Neural cell (in vitro differentiated cells): ENCODE measurements at regions not wholly inside any gene's neighbourhood (a gene's known extent, or its start where the extent isn't known, plus 50 kb on each side); places are given as distances from the start of the nearest gene placed in this dataset.

Experiments
- H2AFZ ChIP-seq: fragments of 200-600, 300-800 bp; sonication (generic), shearing (Covaris generic); 2 replicates; pipeline ENCODE4 v1.6.0; 2014; ENCODE audit warnings: low read depth, mild to moderate bottlenecking, antibody characterized with exemption, low read length, moderate library complexity
- H3F3A ChIP-seq: fragments of 200-600 bp; shearing (Covaris generic); 2 replicates; pipeline ENCODE4 v1.6.1; 2016; ENCODE audit warnings: mild to moderate bottlenecking, moderate library complexity, mixed read lengths, antibody characterized with exemption, low read length; ENCODE audit not compliant: insufficient read depth, poor library complexity, severe bottlenecking
- H3K27ac ChIP-seq: fragments of 200-600, 300-800 bp; sonication (generic), shearing (Covaris generic); 2 replicates; pipeline ENCODE4 v1.5.1; 2014; ENCODE audit warnings: mild to moderate bottlenecking, low read length, moderate library complexity
- H3K27me3 ChIP-seq: fragments of 300-800, 200-600 bp; sonication (generic), shearing (Covaris generic); 2 replicates; pipeline ENCODE4 v1.6.0; 2014; ENCODE audit warnings: mild to moderate bottlenecking, low read depth, low read length, moderate library complexity; ENCODE audit not compliant: insufficient read depth
- H3K36me3 ChIP-seq: fragments of 300-800, 200-600 bp; sonication (generic), shearing (Covaris generic); 2 replicates; pipeline ENCODE4 v1.5.1; 2014; ENCODE audit warnings: mild to moderate bottlenecking, antibody characterized with exemption, low read length, moderate library complexity; ENCODE audit not compliant: insufficient read depth
- H3K4me2 ChIP-seq: fragments of 300-800, 200-600 bp; sonication (generic), shearing (Covaris generic); 2 replicates; pipeline ENCODE4 v1.6.0; 2014; ENCODE audit warnings: mild to moderate bottlenecking, low read length
- H3K4me3 ChIP-seq: fragments of 300-800, 200-600 bp; sonication (generic), shearing (Covaris generic); 2 replicates; pipeline ENCODE4 v1.5.1; 2014; ENCODE audit warnings: mild to moderate bottlenecking, low read length, moderate library complexity
- H3K79me2 ChIP-seq: fragments of 200-600 bp; shearing (Covaris generic); replicated peaks from 2 replicates; pipeline ENCODE4 v1.6.0; 2014; ENCODE audit warnings: mild to moderate bottlenecking, low read length, moderate library complexity; ENCODE audit not compliant: insufficient read depth
- H3K9ac ChIP-seq: fragments of 300-800, 200-600 bp; sonication (generic), shearing (Covaris generic); 2 replicates; pipeline ENCODE4 v1.6.1; 2016; ENCODE audit warnings: mild to moderate bottlenecking, low read length, mixed read lengths
- H3K9me2 ChIP-seq: fragments of 200-600 bp; shearing (Covaris generic); 2 replicates; pipeline ENCODE4 v1.6.1; 2016; ENCODE audit warnings: mild to moderate bottlenecking, low read length, mixed read lengths; ENCODE audit not compliant: insufficient read depth
- H3K9me3 ChIP-seq: fragments of 200-600, 300-800 bp; sonication (generic), shearing (Covaris generic); 2 replicates; pipeline ENCODE4 v1.6.1; 2016; ENCODE audit warnings: mild to moderate bottlenecking, mixed run types, low read length, moderate library complexity, mixed read lengths
- H4K20me1 ChIP-seq: fragments of 200-600 bp; shearing (Covaris generic); 2 replicates; pipeline ENCODE4 v1.6.1; 2016; ENCODE audit warnings: mild to moderate bottlenecking, mixed run types; ENCODE audit not compliant: insufficient read depth
- EP300 ChIP-seq: fragments of 450-650 bp; conservative IDR thresholded peaks from 2 replicates; pipeline ENCODE4 v1.6.1; 2014; ENCODE audit warnings: antibody characterized with exemption, mild to moderate bottlenecking, moderate library complexity; ENCODE audit not compliant: poor library complexity, severe bottlenecking
- EZH2 ChIP-seq: fragments of 200-600, 300-800 bp; shearing (Covaris generic), sonication (generic); IDR thresholded peaks from 2 replicates; pipeline ENCODE4 v1.6.1; 2014; ENCODE audit warnings: antibody characterized with exemption, low read length, borderline replicate concordance, mild to moderate bottlenecking; ENCODE audit not compliant: insufficient read depth, poor library complexity, severe bottlenecking
- MXI1 ChIP-seq: fragments of 450-650 bp; conservative IDR thresholded peaks from 2 replicates; pipeline ENCODE4 v1.6.1; 2014; ENCODE audit warnings: antibody characterized with exemption, mild to moderate bottlenecking; ENCODE audit not compliant: poor library complexity, severe bottlenecking
- POLR2AphosphoS5 ChIP-seq: IDR thresholded peaks from 2 replicates; pipeline ENCODE4 v1.6.1; 2012
- RAD21 ChIP-seq: fragments of 450-650 bp; conservative IDR thresholded peaks from 2 replicates; pipeline ENCODE4 v1.6.1; 2014; ENCODE audit warnings: antibody characterized with exemption, mild to moderate bottlenecking, moderate library complexity
- SMC3 ChIP-seq: fragments of 450-650 bp; conservative IDR thresholded peaks from 2 replicates; pipeline ENCODE4 v1.6.1; 2014; ENCODE audit warnings: antibody characterized with exemption, mild to moderate bottlenecking, moderate library complexity; ENCODE audit not compliant: poor library complexity
- TAF1 ChIP-seq: IDR thresholded peaks from 2 replicates; pipeline ENCODE4 v1.6.1; 2012; ENCODE audit warnings: low read depth
- TF ChIP-seq, protein P1 (sequence below): IDR thresholded peaks from 2 replicates; pipeline ENCODE4 v1.6.1; 2012; ENCODE audit warnings: borderline replicate concordance
- TF ChIP-seq, protein P2 (sequence below): fragments of 450-650 bp; IDR thresholded peaks from 2 replicates; pipeline ENCODE4 v1.5.1; 2014; ENCODE audit warnings: antibody characterized with exemption, mild to moderate bottlenecking, moderate library complexity; ENCODE audit not compliant: poor library complexity, severe bottlenecking

DNA sequence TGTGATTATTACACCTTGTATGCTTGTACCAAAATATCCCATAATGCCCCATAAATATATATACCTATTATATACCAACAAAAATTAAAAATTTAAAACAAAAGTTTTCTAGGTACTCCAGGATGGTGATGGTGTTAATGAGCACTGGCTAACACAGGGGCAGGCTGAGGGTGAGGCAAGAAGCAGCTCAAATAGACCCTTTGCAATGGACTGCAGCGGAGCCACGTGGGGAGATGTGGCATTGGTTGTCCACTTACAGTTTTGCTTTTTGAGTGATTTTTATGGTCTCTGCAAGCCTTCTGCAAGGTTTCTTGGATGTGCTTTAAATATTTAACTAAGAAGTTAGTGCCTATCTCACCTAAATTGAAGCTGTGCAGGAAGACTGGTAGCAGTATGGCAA lies 132.9 kb downstream of the RAP2A start:
- Histone ChIP-seq H3K9ac (no peak overlapping the region), H3K9me3 (no peaks in the 10 kb centered on the region), H3K9me2 (no peaks in the 10 kb centered on the region), H3K36me3 (no peaks in the 10 kb centered on the region), H3K27me3 (no peaks in the 10 kb centered on the region), H2AFZ (no peak overlapping the region), H3K79me2 (no peaks in the 10 kb centered on the region), H3K4me2 (no peak overlapping the region), H3K27ac (no peak overlapping the region), H3K4me3 (no peak overlapping the region), H4K20me1 (no peaks in the 10 kb centered on the region), H3F3A (no peaks in the 10 kb centered on the region)
- TF ChIP-seq TAF1 (no peak), EZH2 (no peak), POLR2AphosphoS5 (no peak), SMC3 (no peak), RAD21 (no peak), EP300 (no peak), MXI1 (no peak)
- TF ChIP-seq, protein P1, sequence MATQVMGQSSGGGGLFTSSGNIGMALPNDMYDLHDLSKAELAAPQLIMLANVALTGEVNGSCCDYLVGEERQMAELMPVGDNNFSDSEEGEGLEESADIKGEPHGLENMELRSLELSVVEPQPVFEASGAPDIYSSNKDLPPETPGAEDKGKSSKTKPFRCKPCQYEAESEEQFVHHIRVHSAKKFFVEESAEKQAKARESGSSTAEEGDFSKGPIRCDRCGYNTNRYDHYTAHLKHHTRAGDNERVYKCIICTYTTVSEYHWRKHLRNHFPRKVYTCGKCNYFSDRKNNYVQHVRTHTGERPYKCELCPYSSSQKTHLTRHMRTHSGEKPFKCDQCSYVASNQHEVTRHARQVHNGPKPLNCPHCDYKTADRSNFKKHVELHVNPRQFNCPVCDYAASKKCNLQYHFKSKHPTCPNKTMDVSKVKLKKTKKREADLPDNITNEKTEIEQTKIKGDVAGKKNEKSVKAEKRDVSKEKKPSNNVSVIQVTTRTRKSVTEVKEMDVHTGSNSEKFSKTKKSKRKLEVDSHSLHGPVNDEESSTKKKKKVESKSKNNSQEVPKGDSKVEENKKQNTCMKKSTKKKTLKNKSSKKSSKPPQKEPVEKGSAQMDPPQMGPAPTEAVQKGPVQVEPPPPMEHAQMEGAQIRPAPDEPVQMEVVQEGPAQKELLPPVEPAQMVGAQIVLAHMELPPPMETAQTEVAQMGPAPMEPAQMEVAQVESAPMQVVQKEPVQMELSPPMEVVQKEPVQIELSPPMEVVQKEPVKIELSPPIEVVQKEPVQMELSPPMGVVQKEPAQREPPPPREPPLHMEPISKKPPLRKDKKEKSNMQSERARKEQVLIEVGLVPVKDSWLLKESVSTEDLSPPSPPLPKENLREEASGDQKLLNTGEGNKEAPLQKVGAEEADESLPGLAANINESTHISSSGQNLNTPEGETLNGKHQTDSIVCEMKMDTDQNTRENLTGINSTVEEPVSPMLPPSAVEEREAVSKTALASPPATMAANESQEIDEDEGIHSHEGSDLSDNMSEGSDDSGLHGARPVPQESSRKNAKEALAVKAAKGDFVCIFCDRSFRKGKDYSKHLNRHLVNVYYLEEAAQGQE, result no peak
- TF ChIP-seq, protein P2, sequence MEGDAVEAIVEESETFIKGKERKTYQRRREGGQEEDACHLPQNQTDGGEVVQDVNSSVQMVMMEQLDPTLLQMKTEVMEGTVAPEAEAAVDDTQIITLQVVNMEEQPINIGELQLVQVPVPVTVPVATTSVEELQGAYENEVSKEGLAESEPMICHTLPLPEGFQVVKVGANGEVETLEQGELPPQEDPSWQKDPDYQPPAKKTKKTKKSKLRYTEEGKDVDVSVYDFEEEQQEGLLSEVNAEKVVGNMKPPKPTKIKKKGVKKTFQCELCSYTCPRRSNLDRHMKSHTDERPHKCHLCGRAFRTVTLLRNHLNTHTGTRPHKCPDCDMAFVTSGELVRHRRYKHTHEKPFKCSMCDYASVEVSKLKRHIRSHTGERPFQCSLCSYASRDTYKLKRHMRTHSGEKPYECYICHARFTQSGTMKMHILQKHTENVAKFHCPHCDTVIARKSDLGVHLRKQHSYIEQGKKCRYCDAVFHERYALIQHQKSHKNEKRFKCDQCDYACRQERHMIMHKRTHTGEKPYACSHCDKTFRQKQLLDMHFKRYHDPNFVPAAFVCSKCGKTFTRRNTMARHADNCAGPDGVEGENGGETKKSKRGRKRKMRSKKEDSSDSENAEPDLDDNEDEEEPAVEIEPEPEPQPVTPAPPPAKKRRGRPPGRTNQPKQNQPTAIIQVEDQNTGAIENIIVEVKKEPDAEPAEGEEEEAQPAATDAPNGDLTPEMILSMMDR, result no peak

DNA sequence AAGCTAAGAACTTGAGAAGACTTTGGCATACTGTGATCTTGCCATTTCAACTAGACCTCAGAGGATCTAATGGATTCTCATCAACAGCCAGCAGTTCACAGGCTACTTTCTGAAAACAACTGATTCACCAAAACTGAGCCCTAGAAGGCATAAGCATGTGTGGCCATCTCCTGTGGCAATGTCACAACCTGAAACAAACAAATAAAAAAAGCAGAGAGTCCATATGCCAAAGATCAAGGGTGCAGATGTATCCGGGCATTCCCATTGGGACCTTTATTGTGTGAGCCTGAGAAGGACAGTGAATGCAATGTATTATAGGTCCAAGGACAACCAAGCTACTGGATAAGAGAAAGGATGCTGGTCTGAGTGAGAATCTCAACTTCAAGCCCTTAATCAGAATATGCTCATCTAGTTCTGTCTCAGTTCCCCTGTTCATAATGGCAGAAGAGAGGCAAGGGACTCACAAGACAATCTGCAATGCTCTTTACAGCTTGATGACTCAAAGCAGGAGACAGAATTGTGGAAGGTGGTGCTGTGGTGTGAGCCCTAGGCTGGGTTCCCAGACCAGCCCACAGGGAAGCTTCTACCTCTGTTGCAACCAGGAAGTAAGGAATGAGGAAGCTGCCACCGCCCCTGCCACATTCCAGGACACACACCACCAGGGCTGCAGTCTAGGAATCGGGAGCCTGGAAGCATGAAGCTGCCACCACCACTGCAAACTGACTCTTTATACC lies 133.7 kb downstream of the RAP2A start:
- Histone ChIP-seq H3K9ac (no peak overlapping the region), H3K9me3 (no peaks in the 10 kb centered on the region), H3K79me2 (no peaks in the 10 kb centered on the region), H4K20me1 (no peaks in the 10 kb centered on the region), H2AFZ (no peak overlapping the region), H3K4me3 (no peak overlapping the region), H3K4me2 (no peak overlapping the region), H3K27me3 (no peaks in the 10 kb centered on the region), H3K36me3 (no peaks in the 10 kb centered on the region), H3F3A (no peaks in the 10 kb centered on the region), H3K27ac (no peak overlapping the region), H3K9me2 (no peaks in the 10 kb centered on the region)
- TF ChIP-seq POLR2AphosphoS5, result no peak
- no peak for TF ChIP-seq SMC3
- no peak for TF ChIP-seq MXI1
- TF ChIP-seq EP300, result no peak
- TF ChIP-seq EZH2, result no peak
- TF ChIP-seq RAD21, result no peak
- no peak for TF ChIP-seq TAF1
- TF ChIP-seq, protein P1, result no peak
- TF ChIP-seq, protein P2, result no peak
